Uterus (tissue), 2 donors: ENCODE measurements at regions not wholly inside any gene's neighbourhood (a gene's known extent, or its start where the extent isn't known, plus 50 kb on each side); places are given as distances from the start of the nearest gene placed in this dataset.

Experiments
- CTCF ChIP-seq, 4 experiments: fragments of 200-600 bp in 2 of 4; fragments of 450-650 bp in 2 of 4; sonication (generic) in 2 of 4; IDR thresholded peaks; one replicate each; pipeline ENCODE4 v1.5.1; 2016 to 2019; ENCODE audit warnings: antibody characterized with exemption in 4 of 4, mild to moderate bottlenecking in 2 of 4, moderate library complexity in 1 of 4
- POLR2A ChIP-seq, 2 donors: fragments of 450-650 bp; IDR thresholded peaks; one replicate each; pipeline ENCODE4 v1.6.1; 2016; ENCODE audit warnings: antibody characterized with exemption in 2 of 2, mild to moderate bottlenecking in 1 of 2, moderate library complexity in 1 of 2

GRCh38 chr12:46917821-46918220, 92.0 kb upstream of the SLC38A4 start:
- TF ChIP-seq CTCF (IDR thresholded peaks at IDR 0.05): no peak
- no peak for TF ChIP-seq POLR2A (IDR thresholded peaks at IDR 0.05)
